Stimulated activated CD4-positive, alpha-beta T cell treated with anti-CD3 and anti-CD28 coated beads, Interleukin-4, amount 100 ng/mL, for 24 hours (primary cell): ENCODE measurements at regions not wholly inside any gene's neighbourhood (a gene's known extent, or its start where the extent isn't known, plus 50 kb on each side); places are given as distances from the start of the nearest gene placed in this dataset.

Source experiments
- DNase-seq: peaks from one replicate; pipeline ENCODE4 v3.0.0-alpha.2; 2020

- DNase-seq = no peak
Measured at GRCh38 chr13:105340061-105340606, 1195.3 kb downstream of the EFNB2 start.

DNA sequence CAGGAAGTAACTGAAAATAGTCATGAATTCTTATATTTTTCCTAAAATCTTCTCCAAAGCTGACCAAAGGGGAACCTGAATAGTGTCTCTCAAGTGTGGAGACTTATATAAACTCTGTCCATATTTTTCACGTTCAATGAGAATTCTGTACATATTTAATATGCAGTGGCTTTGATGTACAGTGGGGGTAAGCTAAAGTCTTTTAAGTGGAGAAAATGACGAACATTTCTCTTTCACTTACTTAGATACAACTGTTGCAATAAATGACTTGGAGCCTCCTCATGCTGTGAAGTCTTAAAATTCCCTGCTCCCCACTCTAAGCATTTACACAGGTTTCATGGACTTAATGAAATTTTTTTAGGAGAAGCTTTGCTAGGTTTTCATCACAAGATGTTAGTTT is 1196.7 kb downstream of the EFNB2 start:
- no peak for DNase-seq

- no peak for DNase-seq
Measured at GRCh38 chr13:105338006-105338405, 1197.5 kb downstream of the EFNB2 start.

- no peak for DNase-seq
Measured at GRCh38 chr13:105336706-105337576, 1198.5 kb downstream of the EFNB2 start.

- DNase-seq = no peak
Measured at GRCh38 chr13:105334211-105334610, 1201.3 kb downstream of the EFNB2 start.

- no peak for DNase-seq
Measured at GRCh38 chr13:105333416-105333815, 1202.0 kb downstream of the EFNB2 start.

- DNase-seq = no peak
Measured at GRCh38 chr13:105329359-105329758, 1206.1 kb downstream of the EFNB2 start.

DNA sequence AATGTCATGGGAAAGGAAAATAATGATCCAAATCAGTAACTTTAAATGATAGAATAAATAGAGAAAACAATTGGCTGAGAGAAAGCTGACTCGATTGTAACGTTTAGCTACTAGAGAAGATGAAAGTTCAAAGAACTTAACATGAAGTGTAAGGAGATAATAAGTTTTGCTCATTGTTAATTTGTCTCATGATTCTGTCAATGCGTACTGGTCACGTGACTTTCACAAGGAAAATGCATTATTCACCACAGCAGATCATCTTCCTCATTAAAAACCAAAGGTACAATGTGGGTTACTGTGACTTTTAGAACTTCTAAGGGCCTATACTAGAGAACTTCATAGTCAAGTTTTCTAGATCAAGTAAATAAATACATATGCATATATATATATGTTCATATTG is 1207.2 kb downstream of the EFNB2 start:
- DNase-seq = no peak

- no peak for DNase-seq
Measured at GRCh38 chr13:105327581-105328126, 1207.8 kb downstream of the EFNB2 start.

- no peak for DNase-seq
Measured at GRCh38 chr13:105319875-105320274, 1215.6 kb downstream of the EFNB2 start.

DNA sequence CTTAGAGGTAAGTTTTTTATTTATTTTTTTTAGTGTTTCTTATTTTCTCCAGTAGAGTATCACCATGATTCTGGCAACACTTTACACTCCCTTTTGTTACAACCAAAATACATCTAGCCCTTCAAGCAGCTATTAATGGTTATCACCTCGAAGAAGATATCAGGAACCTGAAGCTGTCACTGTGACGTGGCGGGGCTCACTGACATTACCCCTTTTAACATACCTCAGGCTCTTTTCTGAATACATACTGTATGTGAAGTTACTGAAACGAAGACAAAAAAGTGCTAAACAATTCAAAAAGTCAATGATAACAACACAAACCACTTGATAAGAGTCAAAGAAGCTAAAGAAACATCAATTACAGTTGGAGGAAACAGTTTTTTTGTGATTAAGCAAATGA is 1218.7 kb downstream of the EFNB2 start:
- DNase-seq = no peak

DNA sequence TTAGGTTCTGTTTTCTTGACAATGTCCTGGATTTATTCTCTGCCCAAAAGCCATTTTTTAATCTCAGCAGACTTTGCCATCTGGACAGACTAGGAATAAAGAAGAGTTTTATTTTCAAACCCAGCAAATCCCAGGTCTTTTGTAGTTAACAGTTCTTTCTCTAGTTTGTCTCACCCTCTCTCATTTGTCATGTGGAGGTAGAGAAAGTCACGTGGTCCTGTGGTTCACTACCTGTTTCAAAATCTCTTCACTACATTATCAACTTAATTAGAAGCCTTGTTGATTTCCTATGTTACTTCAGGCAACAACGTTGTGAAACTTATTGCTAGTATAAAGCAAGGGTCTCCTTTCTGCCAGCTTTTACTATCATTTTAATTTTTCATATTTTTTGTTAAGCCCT is 1222.6 kb downstream of the EFNB2 start:
- DNase-seq = no peak

DNA sequence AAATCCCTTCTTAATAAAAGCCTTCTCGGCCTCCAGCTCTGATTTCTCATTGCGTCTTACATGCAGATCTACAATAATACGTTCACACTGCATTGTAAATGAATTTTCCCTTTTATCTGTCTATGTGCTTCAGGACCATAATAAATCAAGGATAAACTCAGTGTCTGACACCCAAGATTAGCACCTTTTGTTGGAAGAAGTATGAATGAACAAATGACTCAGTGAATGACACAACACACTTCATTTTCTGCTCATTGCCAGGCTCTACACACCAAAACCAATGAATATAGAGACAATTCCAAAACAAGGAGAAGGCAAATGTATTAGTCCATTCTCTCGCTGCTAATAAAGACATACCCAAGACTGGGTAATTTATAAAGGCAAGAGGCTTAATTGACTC is 1224.4 kb downstream of the EFNB2 start:
- DNase-seq = no peak

DNA sequence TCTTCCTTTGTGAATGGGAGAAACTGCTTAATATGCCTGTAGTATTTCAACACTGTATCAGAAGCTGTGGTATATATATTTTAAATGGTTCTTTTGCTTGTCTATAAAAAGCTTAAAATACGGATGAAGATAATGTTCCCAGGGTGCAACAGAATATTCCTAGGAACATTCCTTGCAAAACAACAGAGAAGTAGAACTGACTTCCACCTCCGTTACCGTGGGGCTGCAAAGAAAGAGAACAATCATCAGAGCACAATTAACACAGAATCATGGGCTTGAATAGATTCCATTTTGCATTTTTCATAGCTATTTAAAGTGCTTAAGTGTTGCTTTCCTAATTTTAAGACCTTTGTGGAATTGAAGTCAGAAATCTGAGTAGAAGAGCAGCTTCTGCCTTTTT is 1227.7 kb downstream of the EFNB2 start:
- no peak for DNase-seq

- no peak for DNase-seq
Measured at GRCh38 chr13:105297839-105298238, 1237.6 kb downstream of the EFNB2 start.

DNA sequence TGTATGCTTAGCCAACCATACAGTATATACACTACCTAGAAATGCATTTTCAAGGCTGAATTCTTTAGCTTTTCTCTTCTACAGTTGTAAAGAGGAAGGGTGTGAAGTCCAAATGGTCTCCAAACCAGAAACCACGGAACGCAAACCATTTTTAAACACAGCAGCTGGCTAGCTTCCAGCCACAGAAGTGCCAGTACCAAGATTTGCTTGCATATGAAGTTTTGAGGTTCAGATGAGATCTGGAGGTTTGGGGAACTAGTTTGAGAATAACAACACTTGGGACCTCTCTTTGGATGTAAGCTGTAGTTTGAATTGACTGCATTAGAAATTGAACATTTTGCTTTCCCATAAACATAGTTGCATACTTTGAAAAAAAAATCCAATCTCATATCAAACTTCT is 1243.5 kb downstream of the EFNB2 start:
- no peak for DNase-seq

DNA sequence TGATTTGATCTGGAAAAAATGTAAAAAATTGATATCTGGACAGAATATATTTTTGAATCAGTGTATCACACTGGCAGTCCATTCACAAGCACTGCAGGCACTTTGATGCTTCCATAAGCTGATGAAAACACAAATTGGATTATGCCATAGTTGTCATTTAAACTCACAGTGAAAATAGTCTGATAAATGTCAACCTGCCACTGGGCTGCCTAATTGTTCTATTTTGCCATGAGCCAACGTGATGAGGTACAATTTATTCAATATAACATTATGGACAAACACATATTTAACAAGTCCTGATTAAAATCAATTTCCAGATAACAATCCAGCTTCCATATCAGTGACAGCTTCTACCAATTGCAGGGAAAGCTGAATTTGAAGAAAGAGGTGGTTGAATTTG is 1244.9 kb downstream of the EFNB2 start:
- DNase-seq = no peak

GRCh38 chr13:105285526-105285925 is 1249.9 kb downstream of the EFNB2 start:
- no peak for DNase-seq

DNA sequence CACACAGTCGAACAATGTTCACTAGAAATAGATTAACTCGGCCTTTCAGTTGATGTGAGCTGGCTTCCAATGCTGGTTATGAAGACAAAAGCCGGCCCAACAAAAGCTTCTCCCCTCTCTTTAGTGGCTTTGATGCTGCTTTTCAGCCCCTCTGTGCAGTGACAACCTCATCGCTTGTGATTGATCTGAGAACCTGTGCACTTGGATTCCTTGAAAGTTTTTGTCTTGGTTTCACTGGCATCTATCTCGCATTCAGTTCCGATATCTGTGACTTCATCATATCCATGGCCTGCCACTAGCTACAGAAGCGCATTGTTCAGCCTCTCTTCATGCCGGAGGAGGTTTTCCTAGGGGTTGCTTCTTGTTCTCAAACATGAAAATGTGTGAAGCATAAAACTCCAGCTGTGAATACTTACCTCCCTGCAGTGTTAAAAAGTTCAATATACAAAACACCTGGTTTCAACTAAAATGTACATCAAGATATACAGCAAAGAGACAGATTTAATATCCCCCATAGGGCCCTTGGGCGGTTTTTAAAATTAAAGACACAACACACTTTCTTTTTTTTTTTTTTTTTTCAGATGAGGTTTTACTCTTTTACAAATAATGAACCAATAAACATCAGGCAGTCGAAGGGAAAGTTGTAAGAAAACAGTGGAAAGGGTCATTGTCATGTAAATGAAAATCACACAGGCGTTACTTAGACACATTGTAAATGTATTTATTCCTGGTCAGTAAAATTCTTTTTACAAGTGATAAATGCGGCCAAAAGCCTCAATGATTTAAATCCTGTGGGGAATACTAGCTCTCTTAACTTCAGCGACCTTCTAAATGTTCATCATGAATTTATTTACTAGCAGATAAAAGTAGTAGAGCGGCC is 1252.8 kb downstream of the EFNB2 start:
- no peak for DNase-seq

- DNase-seq = no peak
Measured at GRCh38 chr13:105278943-105279381, 1256.5 kb downstream of the EFNB2 start.

- no peak for DNase-seq
Measured at GRCh38 chr13:105276571-105276970, 1258.9 kb downstream of the EFNB2 start.

DNA sequence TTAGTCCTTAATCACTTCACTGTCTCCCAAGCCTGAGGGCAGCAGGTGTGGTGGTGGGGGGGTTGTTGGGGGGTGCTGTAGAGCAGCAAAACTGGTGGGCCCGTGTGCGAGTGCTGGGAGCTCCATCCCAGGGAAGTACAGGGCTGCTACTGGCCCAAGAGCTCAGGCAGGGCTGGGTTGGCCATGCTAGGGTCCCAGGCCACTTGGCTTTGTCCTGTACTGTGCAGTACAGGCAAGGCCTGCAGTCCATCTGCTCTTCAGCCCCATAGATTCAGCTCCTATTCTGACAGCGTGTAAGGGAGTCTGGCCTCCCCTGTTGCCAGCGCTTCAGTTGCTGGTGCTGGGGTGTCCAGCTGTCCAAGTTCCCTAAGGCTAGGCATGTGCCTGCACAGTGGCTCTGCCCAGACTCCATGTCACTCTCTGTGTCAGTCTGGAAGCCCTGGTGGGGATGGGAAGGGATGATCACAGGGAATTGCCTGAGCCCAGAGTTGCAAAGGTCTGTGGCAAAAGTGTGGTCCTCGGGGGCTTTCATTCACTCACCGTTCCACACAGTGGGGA is 1261.7 kb downstream of the EFNB2 start:
- DNase-seq = no peak
